Stomach (tissue), 8 donors: ENCODE measurements at regions not wholly inside any gene's neighbourhood (a gene's known extent, or its start where the extent isn't known, plus 50 kb on each side); places are given as distances from the start of the nearest gene placed in this dataset.
A peak's percentile ranks its signal among the peaks of the same experiment; 100 is the strongest.

Experiments
- DNase-seq, 2 donors: peaks; one replicate each; pipeline versions ENCODE4 v3.0.0 to v3.0.0-alpha.2; 2013 to 2019
- H3K27ac ChIP-seq, 5 donors: fragments of 200-600 bp in 4 of 5; sonication (generic) in 4 of 5; one replicate each; pipeline ENCODE4 v1.5.1; 2013 to 2019; ENCODE audit warnings: mild to moderate bottlenecking in 1 of 5, moderate library complexity in 1 of 5
- H3K27me3 ChIP-seq, 3 donors: fragments of 200-600 bp; sonication (generic); one replicate each; pipeline ENCODE4 v1.5.1; 2017 to 2019; ENCODE audit warnings: mixed run types in 1 of 3
- H3K36me3 ChIP-seq, 4 donors: fragments of 200-600 bp; sonication (generic); 1 replicate in 3 of 4; 2 replicates in 1 of 4; pipeline ENCODE4 v1.5.1; 2016 to 2019
- H3K4me1 ChIP-seq, 4 donors: fragments of 200-600 bp; sonication (generic); one replicate each; pipeline ENCODE4 v1.5.1; 2016 to 2019
- H3K4me3 ChIP-seq, 4 donors: fragments of 200-600 bp; sonication (generic) in 3 of 4; one replicate each; pipeline ENCODE4 v1.5.1; 2016 to 2019; ENCODE audit warnings: mild to moderate bottlenecking in 1 of 4
- H3K9me3 ChIP-seq, 4 donors: fragments of 200-600 bp; sonication (generic); one replicate each; pipeline ENCODE4 v1.5.1; 2016 to 2019
- EP300 ChIP-seq: sonication (generic); formaldehyde crosslinking; IDR thresholded peaks from one replicate; pipeline ENCODE4 v1.6.1; 2017; ENCODE audit warnings: antibody characterized with exemption
- POLR2A ChIP-seq, 4 donors: fragments of 450-650 bp; IDR thresholded peaks; one replicate each; pipeline ENCODE4 v1.6.1; 2016; ENCODE audit warnings: antibody characterized with exemption in 4 of 4, control low read depth in 2 of 4, mild to moderate bottlenecking in 1 of 4, moderate library complexity in 1 of 4
- POLR2AphosphoS5 ChIP-seq, 3 donors: sonication (generic); formaldehyde crosslinking; IDR thresholded peaks; one replicate each; pipeline ENCODE4 v1.6.1; 2016; ENCODE audit warnings: antibody characterized with exemption in 3 of 3
- WGBS, 5 donors: extraction: QIAGEN DNeasy Blood & Tissue Kit in 3 of 5; methylation state at CpG; one replicate each; pipeline versions ENCODE4 v1.1.5 to v1.1.7; 2013 to 2018; 5-methylcytosine and 5-hydroxymethylcytosine counted together
- intact Hi-C: fragments of 100-400 bp; cut with DNase I; formaldehyde crosslinking; loops from one replicate; pipeline ENCODE4 v1.15.1; 2023; ENCODE audit warnings: low total_unique reads
- TF ChIP-seq, protein P1 (sequence below), 7 experiments: fragments of 450-650 bp in 4 of 7; fragments of 200-600 bp in 3 of 7; sonication (generic) in 3 of 7; IDR thresholded peaks; one replicate each; pipeline ENCODE4 v1.5.1; 2016 to 2019; ENCODE audit warnings: antibody characterized with exemption in 7 of 7, control low read depth in 2 of 7, mild to moderate bottlenecking in 1 of 7
- donor health status: healthy with polysubstance abuse.
- donor health status: Bipolar disorder and iron deficiency.
- donor health status: healthy.

DNA sequence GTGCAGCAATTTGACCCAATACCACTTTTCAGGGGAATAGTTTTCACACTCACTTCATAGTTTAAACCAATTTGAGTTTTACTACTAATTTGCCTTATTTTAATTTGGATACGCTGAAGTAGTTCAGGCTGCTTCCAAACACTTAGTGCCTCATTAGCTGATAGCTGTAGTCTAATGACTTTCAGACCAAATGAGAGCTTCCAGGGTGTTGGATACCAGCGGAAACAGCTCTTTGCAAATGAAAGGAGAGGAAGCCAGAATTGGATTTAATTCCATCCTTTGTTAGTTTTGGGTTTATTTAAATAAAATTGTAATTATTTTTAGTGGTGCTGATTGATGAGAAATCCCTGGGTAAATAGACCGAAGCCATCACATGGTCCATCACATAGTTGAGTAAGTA lies 158.3 kb upstream of the SEL1L start:
- no peaks in the 10 kb centered on the region for H3K9me3 ChIP-seq
- no peaks in the 10 kb centered on the region for H3K27me3 ChIP-seq
- DNase-seq: no peak
- H3K4me1 ChIP-seq: no peaks in the 10 kb centered on the region
- WGBS, 5 donors: 80 to 91% (median 87%) methylated on average over 3 of the region's 3 CpGs
- H3K36me3 ChIP-seq: no peaks in the 10 kb centered on the region
- no peak overlapping the region for H3K27ac ChIP-seq
- intact Hi-C loops: no loop called here
- H3K4me3 ChIP-seq: no peak overlapping the region
- TF ChIP-seq, protein P1, sequence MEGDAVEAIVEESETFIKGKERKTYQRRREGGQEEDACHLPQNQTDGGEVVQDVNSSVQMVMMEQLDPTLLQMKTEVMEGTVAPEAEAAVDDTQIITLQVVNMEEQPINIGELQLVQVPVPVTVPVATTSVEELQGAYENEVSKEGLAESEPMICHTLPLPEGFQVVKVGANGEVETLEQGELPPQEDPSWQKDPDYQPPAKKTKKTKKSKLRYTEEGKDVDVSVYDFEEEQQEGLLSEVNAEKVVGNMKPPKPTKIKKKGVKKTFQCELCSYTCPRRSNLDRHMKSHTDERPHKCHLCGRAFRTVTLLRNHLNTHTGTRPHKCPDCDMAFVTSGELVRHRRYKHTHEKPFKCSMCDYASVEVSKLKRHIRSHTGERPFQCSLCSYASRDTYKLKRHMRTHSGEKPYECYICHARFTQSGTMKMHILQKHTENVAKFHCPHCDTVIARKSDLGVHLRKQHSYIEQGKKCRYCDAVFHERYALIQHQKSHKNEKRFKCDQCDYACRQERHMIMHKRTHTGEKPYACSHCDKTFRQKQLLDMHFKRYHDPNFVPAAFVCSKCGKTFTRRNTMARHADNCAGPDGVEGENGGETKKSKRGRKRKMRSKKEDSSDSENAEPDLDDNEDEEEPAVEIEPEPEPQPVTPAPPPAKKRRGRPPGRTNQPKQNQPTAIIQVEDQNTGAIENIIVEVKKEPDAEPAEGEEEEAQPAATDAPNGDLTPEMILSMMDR (IDR thresholded peaks at IDR 0.05): no peak
- TF ChIP-seq POLR2A (IDR thresholded peaks at IDR 0.05): no peak
- TF ChIP-seq POLR2AphosphoS5 (IDR thresholded peaks at IDR 0.05): no peak
- no peak for TF ChIP-seq EP300

GRCh38 chr14:81694419-81694818 lies 160.8 kb upstream of the SEL1L start:
- Histone ChIP-seq H3K27ac (no peak overlapping the region), H3K4me3 (no peak overlapping the region), H3K9me3 (no peaks in the 10 kb centered on the region), H3K36me3 (no peaks in the 10 kb centered on the region), H3K27me3 (no peaks in the 10 kb centered on the region), H3K4me1 (no peaks in the 10 kb centered on the region)
- intact Hi-C loops: no loop called here
- TF ChIP-seq, protein P1 (IDR thresholded peaks at IDR 0.05): no peak
- no peak for DNase-seq
- WGBS, 5 donors: 36 to 67% (median 47%) methylated on average over 1 of the region's 1 CpG

DNA sequence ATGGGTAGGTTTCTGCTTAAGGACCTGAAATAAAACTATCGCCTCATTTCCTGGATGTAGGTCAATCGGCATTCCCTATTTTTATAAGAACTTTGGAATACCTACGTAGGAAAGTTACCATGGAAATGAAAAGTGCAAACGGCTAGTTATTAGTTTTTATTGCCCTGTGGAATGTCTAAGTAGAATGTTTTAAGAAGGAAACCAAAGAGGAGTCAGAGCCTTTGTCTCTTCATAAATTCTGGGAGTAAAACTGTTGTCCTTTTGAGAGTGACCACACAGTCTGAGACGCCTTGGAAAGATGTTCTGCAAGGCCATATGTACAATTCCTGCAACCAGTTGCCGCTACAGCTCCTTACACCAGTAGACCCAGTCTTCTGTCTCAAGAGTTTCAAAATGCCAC lies 176.0 kb upstream of the SEL1L start:
- no peaks in the 10 kb centered on the region for H3K36me3 ChIP-seq
- intact Hi-C loops: no loop called here
- no peak for DNase-seq
- 65 to 79% (median 74%) methylated on average over 6 of the region's 6 CpGs for WGBS, 5 donors
- H3K9me3 ChIP-seq: peaks cover 0 to 13% (median 7%) of the 10 kb centered on the region in 4 donors
- no peak overlapping the region for H3K27ac ChIP-seq
- H3K4me1 ChIP-seq: no peaks in the 10 kb centered on the region
- H3K27me3 ChIP-seq: no peaks in the 10 kb centered on the region
- TF ChIP-seq, protein P1 (IDR thresholded peaks at IDR 0.05): no peak
- TF ChIP-seq POLR2A (IDR thresholded peaks at IDR 0.05): no peak
- TF ChIP-seq EP300: no peak
- TF ChIP-seq POLR2AphosphoS5 (IDR thresholded peaks at IDR 0.05): no peak
- H3K4me3 ChIP-seq: no peak overlapping the region

DNA sequence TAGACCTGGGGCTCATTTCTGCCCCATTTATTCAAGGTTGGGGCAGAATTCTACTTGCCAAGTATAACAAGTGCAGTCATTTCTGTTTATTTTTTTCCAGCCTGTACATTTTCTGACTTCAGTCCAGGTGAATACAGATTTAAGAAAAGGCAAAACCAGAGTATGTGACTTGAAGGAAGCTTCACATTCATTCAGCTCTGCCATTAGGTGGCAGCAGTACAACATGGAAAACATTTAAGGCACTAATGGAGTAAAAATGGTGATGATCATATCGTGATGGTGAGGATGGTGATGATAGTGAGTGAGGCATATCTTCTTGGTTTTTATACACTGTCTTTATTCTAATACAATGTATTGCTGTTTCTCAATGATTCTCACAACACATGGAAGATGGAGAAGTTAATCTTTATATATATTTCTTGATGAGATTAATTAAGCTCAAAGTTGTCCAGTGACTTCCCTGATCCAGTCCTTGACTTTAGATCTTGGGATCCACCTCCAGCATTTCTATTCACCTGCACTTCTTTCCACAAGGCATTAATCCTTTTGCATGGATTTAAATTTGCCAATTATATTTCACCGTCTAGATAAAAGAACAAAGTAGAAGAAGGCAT lies 176.7 kb upstream of the SEL1L start:
- peaks cover 0 to 7% (median 4%) of the 10 kb centered on the region in 4 donors for H3K9me3 ChIP-seq
- DNase-seq: peak in 1 of 2 donors; percentile 78
- H3K4me1 ChIP-seq: no peaks in the 10 kb centered on the region
- intact Hi-C loops: no loop called here
- H3K27ac ChIP-seq: no peak overlapping the region
- H3K27me3 ChIP-seq: no peaks in the 10 kb centered on the region
- no peak for TF ChIP-seq POLR2A (IDR thresholded peaks at IDR 0.05)
- TF ChIP-seq, protein P1 (IDR thresholded peaks at IDR 0.05): peak in 4 of 7 experiments; percentile 11 to 43 (median 30)
- 46 to 53% (median 48%) methylated on average over 2 of the region's 2 CpGs for WGBS, 5 donors
- no peaks in the 10 kb centered on the region for H3K36me3 ChIP-seq
- H3K4me3 ChIP-seq: no peak overlapping the region
